H1 (cell line): ENCODE measurements at regions not wholly inside any gene's neighbourhood (a gene's known extent, or its start where the extent isn't known, plus 50 kb on each side); places are given as distances from the start of the nearest gene placed in this dataset.

Experiments used
- CEBPB ChIP-seq: IDR thresholded peaks from 2 replicates; pipeline ENCODE4 v1.6.1; 2012; ENCODE audit warnings: low read depth, low read length
- CTCF ChIP-seq, 3 experiments: IDR thresholded peaks; 1 replicate in 2 of 3; 2 replicates in 1 of 3; pipeline versions ENCODE4 v1.5.1 to v1.6.1; 2011; ENCODE audit warnings: low read length in 3 of 3, mild to moderate bottlenecking in 3 of 3, inconsistent platforms in 2 of 3, low read depth in 1 of 3, moderate library complexity in 1 of 3; ENCODE audit not compliant: insufficient read depth in 1 of 3; ENCODE audit errors: control extremely low read depth in 1 of 3
- EP300 ChIP-seq, 2 experiments: IDR thresholded peaks; 1 replicate in 1 of 2; 2 replicates in 1 of 2; pipeline ENCODE4 v1.6.1; 2011 to 2012; ENCODE audit warnings: low read depth in 2 of 2, low read length in 2 of 2, mild to moderate bottlenecking in 2 of 2, borderline replicate concordance in 1 of 2, inconsistent platforms in 1 of 2, moderate library complexity in 1 of 2
- KDM1A ChIP-seq: fragments of 200-600, 300-600 bp; sonication (generic); IDR thresholded peaks from 2 replicates; pipeline ENCODE4 v1.7.1; 2016; ENCODE audit warnings: mild to moderate bottlenecking, low read length, borderline replicate concordance
- MAX ChIP-seq: IDR thresholded peaks from 2 replicates; pipeline ENCODE4 v1.6.1; 2012; ENCODE audit warnings: inconsistent platforms
- POLR2A ChIP-seq, 2 experiments: IDR thresholded peaks; 1 replicate in 1 of 2; 2 replicates in 1 of 2; pipeline ENCODE4 v1.6.1; 2011; ENCODE audit warnings: low read depth in 2 of 2, low read length in 2 of 2, mild to moderate bottlenecking in 2 of 2; ENCODE audit errors: control extremely low read depth in 1 of 2
- POLR2AphosphoS5 ChIP-seq: IDR thresholded peaks from 2 replicates; pipeline ENCODE4 v1.6.1; 2011; ENCODE audit warnings: low read depth, low read length
- RAD21 ChIP-seq, 2 experiments: IDR thresholded peaks in 1 of 2; conservative IDR thresholded peaks in 1 of 2; 2 replicates each; pipeline ENCODE4 v1.6.1; 2011; ENCODE audit warnings: low read depth in 2 of 2, low read length in 2 of 2, improper control_type of control experiment in 1 of 2, inconsistent platforms in 1 of 2, mild to moderate bottlenecking in 1 of 2, moderate library complexity in 1 of 2
- RXRA ChIP-seq: IDR thresholded peaks from 2 replicates; pipeline ENCODE4 v1.6.1; 2011; ENCODE audit warnings: low read depth, mild to moderate bottlenecking, low read length, moderate library complexity; ENCODE audit not compliant: insufficient read depth
- SAP30 ChIP-seq: fragments of 300-600 bp; sonication (generic); IDR thresholded peaks from 2 replicates; pipeline ENCODE4 v1.7.1; 2012; ENCODE audit warnings: low read length, moderate library complexity, mild to moderate bottlenecking, inconsistent platforms; ENCODE audit not compliant: insufficient read depth, insufficient replicate concordance
- SIX5 ChIP-seq: IDR thresholded peaks from 2 replicates; pipeline ENCODE4 v1.6.1; 2011; ENCODE audit warnings: mild to moderate bottlenecking, low read depth, low read length
- USF2 ChIP-seq: IDR thresholded peaks from 2 replicates; pipeline ENCODE4 v1.6.1; 2011; ENCODE audit warnings: low read length, improper control_type of control experiment

- no peak for TF ChIP-seq CEBPB
- no peak for TF ChIP-seq CTCF (IDR thresholded peaks at IDR 0.05; ENCODE audit: control extremely low read depth in 1 of 3, insufficient read depth in 1 of 3, low read depth in 1 of 3, low read length in 3 of 3)
- no peak for TF ChIP-seq MAX
- TF ChIP-seq KDM1A: no peak
- TF ChIP-seq EP300 (IDR thresholded peaks at IDR 0.05; ENCODE audit: borderline replicate concordance in 1 of 2, low read depth in 2 of 2, low read length in 2 of 2): no peak
- no peak for TF ChIP-seq POLR2AphosphoS5
- TF ChIP-seq SAP30: no peak
- no peak for TF ChIP-seq POLR2A (IDR thresholded peaks at IDR 0.05; ENCODE audit: control extremely low read depth in 1 of 2, low read depth in 2 of 2, low read length in 2 of 2)
- no peak for TF ChIP-seq USF2
- no peak for TF ChIP-seq RAD21 (IDR thresholded peaks at IDR 0.05 in 1 of 2, conservative IDR thresholded peaks at IDR 0.05 in 1 of 2; ENCODE audit: low read depth in 2 of 2, low read length in 2 of 2)
- TF ChIP-seq SIX5: no peak
- no peak for TF ChIP-seq RXRA
Observed at GRCh38 chr11:131193031-131193501, 177.3 kb upstream of the NTM start.
